ENCODE measurements at regions not wholly inside any gene's neighbourhood (a gene's known extent, or its start where the extent isn't known, plus 50 kb on each side); places are given as distances from the start of the nearest gene placed in this dataset.

DNA sequence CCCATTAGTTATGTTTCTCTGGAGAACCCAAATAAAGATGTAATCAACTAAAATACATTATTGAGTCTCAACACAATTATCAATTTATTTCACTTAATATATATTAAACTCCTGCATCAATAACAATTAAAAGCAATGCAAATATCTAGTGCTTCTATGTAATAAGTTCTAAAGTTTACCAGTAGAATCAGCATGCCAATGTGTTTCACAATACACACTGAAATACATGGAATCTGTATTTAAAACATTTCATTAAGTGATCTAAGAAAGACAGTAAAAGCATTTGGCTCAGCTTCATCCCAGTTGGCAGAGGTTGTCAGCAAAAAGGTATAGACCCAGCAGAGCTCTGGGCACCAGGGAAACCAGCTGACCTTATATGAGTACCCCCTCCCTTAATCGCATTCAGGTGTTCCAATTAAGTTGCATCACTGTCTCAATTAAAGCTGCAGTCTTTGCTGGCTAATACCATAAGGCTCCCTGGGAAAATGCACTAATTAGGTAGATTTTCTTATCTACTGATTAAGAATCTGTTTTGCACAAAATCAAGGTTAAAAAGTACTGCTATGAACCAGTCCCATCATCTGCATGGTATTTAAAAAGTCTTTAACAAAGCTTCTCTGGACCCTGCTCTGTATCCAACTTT lies 63.1 kb downstream of the NIBAN1 start:
- no peak for DNase-seq (ENCODE audit: extremely low spot score, unreplicated experiment)
- H3K27me3 Mint-ChIP-seq, result no peaks in the 10 kb centered on the region
- H3K36me3 Mint-ChIP-seq, result no peaks in the 10 kb centered on the region
- no peak for TF ChIP-seq CTCF (conservative IDR thresholded peaks at IDR 0.05)
- H3K4me3 Mint-ChIP-seq, result no peak overlapping the region
- H3K27ac Mint-ChIP-seq, result no peak overlapping the region
- H3K9me3 Mint-ChIP-seq, result no peaks in the 10 kb centered on the region
- no peaks in the 10 kb centered on the region for H3K4me1 Mint-ChIP-seq (ENCODE audit: unreplicated experiment)

- no peak for TF ChIP-seq CTCF (conservative IDR thresholded peaks at IDR 0.05)
- Mint-ChIP-seq H3K36me3 (no peaks in the 10 kb centered on the region), H3K4me1 (ENCODE audit: unreplicated experiment) (no peaks in the 10 kb centered on the region), H3K4me3 (no peak overlapping the region), H3K27ac (no peak overlapping the region), H3K9me3 (no peaks in the 10 kb centered on the region), H3K27me3 (peaks cover under 1% of the 10 kb centered on the region)
- DNase-seq (ENCODE audit: extremely low spot score, unreplicated experiment), result no peak
Observed at GRCh38 chr1:184910691-184911091, 63.6 kb downstream of the NIBAN1 start.

- peaks cover 4% of the 10 kb centered on the region for H3K4me1 Mint-ChIP-seq (ENCODE audit: unreplicated experiment)
- TF ChIP-seq CTCF (conservative IDR thresholded peaks at IDR 0.05), result no peak
- DNase-seq (ENCODE audit: extremely low spot score, unreplicated experiment), result no peak
- H3K27me3 Mint-ChIP-seq, result peaks cover 5% of the 10 kb centered on the region
- H3K4me3 Mint-ChIP-seq, result no peak overlapping the region
- H3K27ac Mint-ChIP-seq, result no peak overlapping the region
- H3K9me3 Mint-ChIP-seq, result no peaks in the 10 kb centered on the region
- no peaks in the 10 kb centered on the region for H3K36me3 Mint-ChIP-seq
Observed at GRCh38 chr1:184910005-184910404, 64.3 kb downstream of the NIBAN1 start.

GRCh38 chr1:184909019-184909418 lies 65.3 kb downstream of the NIBAN1 start:
- Mint-ChIP-seq H3K27ac (no peak overlapping the region), H3K4me1 (ENCODE audit: unreplicated experiment) (peaks cover 4% of the 10 kb centered on the region), H3K36me3 (no peaks in the 10 kb centered on the region), H3K4me3 (no peak overlapping the region), H3K27me3 (peaks cover 5% of the 10 kb centered on the region), H3K9me3 (no peaks in the 10 kb centered on the region)
- no peak for DNase-seq (ENCODE audit: extremely low spot score, unreplicated experiment)
- TF ChIP-seq CTCF (conservative IDR thresholded peaks at IDR 0.05), result no peak

DNA sequence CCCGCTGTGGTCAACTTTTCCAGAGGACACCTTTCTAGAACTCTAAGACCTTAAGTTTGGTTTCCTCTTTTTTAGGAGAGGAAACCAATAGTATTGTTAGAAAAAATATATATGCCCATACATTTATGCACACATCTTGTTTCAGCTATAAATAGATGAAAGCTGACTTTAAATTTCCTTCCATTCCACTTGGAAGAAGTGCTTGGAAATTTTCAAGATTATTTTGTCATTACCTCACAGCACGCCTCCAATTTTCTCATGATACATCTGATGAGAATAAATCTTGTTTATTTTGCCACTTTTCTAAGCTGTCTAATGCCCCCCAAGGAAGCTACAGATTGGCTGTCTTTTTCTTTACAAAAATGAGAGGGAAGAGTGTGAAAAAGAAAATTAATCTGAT lies 65.8 kb downstream of the NIBAN1 start:
- Mint-ChIP-seq H3K27me3 (peaks cover 5% of the 10 kb centered on the region), H3K4me1 (ENCODE audit: unreplicated experiment) (peaks cover 4% of the 10 kb centered on the region), H3K36me3 (no peaks in the 10 kb centered on the region), H3K27ac (no peak overlapping the region), H3K4me3 (no peak overlapping the region), H3K9me3 (no peaks in the 10 kb centered on the region)
- no peak for TF ChIP-seq CTCF (conservative IDR thresholded peaks at IDR 0.05)
- no peak for DNase-seq (ENCODE audit: extremely low spot score, unreplicated experiment)

GRCh38 chr1:184907500-184907899 lies 66.8 kb downstream of the NIBAN1 start:
- H3K4me1 Mint-ChIP-seq (ENCODE audit: unreplicated experiment), result peaks cover 4% of the 10 kb centered on the region
- no peak overlapping the region for H3K27ac Mint-ChIP-seq
- no peaks in the 10 kb centered on the region for H3K9me3 Mint-ChIP-seq
- peaks cover 8% of the 10 kb centered on the region for H3K27me3 Mint-ChIP-seq
- no peak overlapping the region for H3K4me3 Mint-ChIP-seq
- TF ChIP-seq CTCF (conservative IDR thresholded peaks at IDR 0.05), result no peak
- no peaks in the 10 kb centered on the region for H3K36me3 Mint-ChIP-seq
- no peak for DNase-seq (ENCODE audit: extremely low spot score, unreplicated experiment)

Measured in type B pancreatic cell (in vitro differentiated cells).